LoVo (cell line): ENCODE measurements at regions not wholly inside any gene's neighbourhood (a gene's known extent, or its start where the extent isn't known, plus 50 kb on each side); places are given as distances from the start of the nearest gene placed in this dataset.

Experiments used
- DNase-seq: peaks from one replicate; pipeline ENCODE4 v3.0.0-alpha.2; 2016; ENCODE audit warnings: low spot score

DNA sequence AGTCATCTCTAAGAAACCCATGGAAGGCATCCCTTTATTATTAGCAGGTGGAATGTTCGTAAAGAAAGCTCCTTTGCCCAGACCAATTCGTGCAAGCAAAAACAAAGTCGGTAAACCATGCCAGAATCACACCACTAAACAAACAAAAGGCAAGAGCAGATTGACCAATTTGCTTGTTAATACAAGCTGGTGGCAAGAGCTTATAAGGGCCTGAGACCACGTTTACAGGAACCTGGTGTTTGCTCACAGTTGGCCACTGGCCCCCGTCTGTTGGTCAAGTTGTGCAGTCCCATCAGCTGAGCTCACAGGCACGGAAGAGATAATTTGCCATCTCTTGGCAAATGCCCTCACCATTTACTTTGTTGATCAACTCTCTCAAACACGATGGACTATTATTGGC lies 342.2 kb upstream of the MKI67 start:
- DNase-seq = no peak

GRCh38 chr10:128469515-128469914 lies 343.3 kb upstream of the MKI67 start:
- no peak for DNase-seq

- no peak for DNase-seq
Measured at GRCh38 chr10:128470321-128470965, 344.2 kb upstream of the MKI67 start.

GRCh38 chr10:128471151-128471550 lies 344.9 kb upstream of the MKI67 start:
- DNase-seq = no peak

DNA sequence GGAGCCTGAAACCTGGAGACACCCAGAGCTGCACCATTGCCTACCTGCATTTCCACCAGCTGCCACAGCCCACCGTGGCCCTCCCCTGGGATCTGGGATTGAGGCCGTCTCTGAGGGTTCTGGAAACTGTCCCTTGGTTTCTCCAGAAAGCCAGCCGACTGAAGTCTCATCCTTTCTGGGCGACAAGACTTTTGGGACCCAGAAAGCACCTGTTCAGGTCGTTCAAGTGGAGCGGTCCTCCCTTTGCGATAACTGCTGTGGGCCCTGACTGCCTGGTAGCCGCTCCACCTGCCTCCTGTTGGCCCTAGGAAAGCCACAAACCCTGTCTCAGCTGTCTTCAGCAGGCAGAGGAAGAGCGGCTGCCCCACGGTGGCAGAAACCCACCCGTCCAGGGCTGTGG lies 346.0 kb upstream of the MKI67 start:
- DNase-seq = no peak

GRCh38 chr10:128473396-128473795 lies 347.2 kb upstream of the MKI67 start:
- DNase-seq = no peak

DNA sequence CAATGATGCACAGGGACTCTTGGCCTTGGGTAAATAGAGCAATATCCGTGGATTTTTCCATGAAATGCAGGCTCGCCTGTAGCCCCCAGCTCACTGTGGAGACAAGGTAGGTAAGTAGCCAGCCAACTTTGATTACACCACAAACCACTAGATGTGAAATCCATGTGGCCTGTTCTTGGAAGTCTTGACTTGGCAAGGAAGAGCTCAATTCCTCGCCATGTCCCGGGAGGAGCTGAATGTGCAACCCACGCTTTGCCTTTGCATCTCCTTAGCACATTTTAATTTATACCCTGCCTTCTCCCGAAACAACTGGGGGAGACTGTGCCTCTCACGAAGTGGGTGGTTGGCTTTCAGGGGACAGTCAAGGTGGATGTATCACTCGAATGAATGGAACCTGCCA lies 347.7 kb upstream of the MKI67 start:
- no peak for DNase-seq

GRCh38 chr10:128474571-128474970 lies 348.3 kb upstream of the MKI67 start:
- DNase-seq = no peak

GRCh38 chr10:128475686-128476367 lies 349.6 kb upstream of the MKI67 start:
- DNase-seq = no peak

- DNase-seq = no peak
Measured at GRCh38 chr10:128476368-128476725, 350.1 kb upstream of the MKI67 start.

DNA sequence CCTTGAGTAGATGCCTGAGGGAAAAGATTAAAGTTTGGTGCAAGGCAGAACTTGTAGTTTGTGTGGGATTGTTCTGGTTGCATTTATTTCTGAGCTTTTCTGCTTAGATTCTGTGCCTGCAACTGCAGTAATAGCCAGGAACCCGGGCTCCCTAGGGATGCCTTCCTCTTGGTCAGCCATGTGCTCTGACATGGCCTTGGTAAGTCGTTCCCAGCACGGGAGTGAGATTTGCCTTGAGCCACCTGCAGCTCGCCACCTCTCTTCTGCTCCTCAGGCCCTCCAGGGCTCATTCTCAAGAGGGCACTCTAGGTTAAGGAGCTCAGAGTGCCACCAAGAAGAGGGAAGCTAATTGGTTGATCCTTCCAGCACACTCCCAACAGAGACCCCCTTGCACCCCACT lies 350.6 kb upstream of the MKI67 start:
- DNase-seq = no peak

- no peak for DNase-seq
Measured at GRCh38 chr10:128480601-128481000, 354.4 kb upstream of the MKI67 start.

DNA sequence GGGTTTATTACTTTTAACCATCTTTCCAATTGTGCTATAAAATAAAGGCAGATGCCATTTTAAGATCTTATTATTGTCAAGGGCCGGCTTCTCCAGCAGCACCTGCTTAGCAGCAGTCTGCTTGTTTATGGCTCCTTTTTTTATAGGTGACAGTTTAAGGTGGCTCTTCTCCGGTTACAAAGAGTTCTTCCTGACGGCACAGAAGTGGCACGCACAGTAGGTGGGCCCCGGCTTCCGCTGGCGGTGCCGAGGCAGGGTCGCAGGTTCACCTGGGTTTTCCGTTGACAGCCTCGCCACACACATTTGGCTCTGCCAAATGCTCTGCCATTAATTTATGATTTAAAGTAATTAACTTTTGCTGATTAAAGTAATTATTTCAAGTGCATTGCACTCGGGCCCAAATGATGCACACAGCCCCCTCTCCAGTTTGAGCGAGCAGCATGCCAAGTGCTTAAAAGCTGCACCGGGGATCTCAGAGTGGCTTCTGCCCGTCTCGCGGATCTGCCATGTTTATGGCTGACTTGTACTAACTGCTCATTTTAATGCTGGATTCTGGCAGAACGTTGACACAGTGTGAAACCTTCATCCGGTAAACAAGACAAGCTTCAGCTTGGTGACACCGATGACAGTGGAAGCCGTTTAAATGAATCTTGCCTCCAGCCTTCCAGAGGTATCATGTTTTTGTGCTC lies 355.1 kb upstream of the MKI67 start:
- DNase-seq = no peak

DNA sequence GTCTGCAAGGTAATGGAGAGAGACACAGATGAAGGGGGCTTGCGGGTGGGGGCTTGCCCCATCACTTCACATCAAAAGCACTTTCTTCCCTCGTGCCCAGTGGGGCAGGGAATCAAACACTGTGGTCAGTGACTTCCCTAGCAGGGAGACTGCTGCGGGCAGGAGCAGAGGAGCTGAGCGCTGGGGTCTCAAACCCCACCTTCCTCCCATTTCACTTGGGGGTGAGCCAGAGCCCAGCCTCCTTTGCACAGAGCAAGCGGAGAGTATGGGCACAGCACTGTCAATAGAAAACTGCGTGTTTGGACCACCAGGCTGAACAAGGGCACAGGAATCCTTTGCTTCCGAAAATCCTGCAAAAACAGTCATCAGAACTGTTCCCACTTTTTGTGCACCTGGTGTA lies 355.8 kb upstream of the MKI67 start:
- DNase-seq = no peak

GRCh38 chr10:128483216-128483615 lies 357.0 kb upstream of the MKI67 start:
- no peak for DNase-seq

- DNase-seq = no peak
Measured at GRCh38 chr10:128484041-128484440, 357.8 kb upstream of the MKI67 start.

- no peak for DNase-seq
Measured at GRCh38 chr10:128485701-128486235, 359.5 kb upstream of the MKI67 start.

DNA sequence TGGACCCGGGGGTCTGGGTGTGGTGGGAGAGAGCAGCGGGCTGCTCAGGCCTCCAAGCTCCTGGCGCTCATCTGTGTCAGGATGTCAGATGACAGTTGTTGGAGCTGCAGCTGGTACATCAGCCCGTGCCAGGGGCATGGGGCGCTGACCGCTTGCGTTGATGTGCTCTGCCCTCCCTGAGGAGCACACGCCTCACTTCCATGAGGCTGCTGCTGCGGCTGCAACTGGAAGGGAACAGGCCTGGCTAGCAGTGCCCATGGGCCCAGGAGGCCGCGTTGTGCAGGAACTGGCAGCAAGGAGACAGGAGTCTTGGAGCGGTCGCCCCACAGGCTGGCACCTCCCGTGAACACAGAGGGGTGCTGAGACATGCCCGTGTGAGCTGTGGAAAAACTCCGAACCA lies 361.3 kb upstream of the MKI67 start:
- no peak for DNase-seq

DNA sequence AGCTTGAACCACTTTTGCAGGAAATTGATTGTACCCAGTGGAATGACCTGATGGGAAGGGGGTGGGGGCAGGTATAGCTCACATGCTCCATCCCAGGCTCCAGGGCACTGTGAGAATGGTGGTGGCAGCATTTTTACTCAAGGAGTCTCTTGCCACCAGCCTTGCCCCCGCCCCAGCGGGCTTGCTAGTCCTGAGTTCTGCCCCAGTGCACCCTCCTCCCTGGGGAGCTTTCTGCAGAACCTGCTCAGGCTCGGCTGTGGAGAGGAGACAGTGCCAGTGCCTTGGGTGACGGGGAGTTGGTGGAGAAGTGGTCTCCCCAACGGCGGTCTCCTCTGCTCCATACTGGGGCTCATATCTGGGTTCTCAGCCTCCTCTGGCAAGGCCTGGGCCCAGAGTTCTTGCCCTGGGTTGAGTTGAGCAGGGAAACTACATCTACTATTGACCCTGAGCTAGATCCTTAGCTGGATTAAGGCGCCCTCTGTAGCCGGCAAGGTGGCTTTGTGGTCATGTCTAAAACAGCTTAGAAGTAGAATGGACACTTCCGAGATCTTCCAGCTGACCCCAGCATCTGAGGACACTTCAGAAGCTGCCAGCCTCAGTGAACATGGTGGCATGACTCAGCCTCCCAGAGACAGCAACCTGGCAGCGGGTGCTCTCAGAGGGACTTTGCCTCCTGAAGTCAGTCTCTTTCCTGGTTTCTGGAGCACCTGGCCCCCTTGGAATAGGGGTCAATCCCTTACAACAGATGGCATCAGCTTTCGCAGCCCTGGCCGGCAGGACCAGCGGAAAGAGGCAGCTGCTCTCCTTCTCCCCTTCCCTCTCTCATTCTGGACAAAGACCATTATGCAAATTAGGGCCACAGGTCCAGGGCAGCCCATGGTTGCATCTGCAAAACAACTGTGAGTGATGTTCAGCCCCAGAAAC lies 363.4 kb upstream of the MKI67 start:
- DNase-seq = no peak

GRCh38 chr10:128491686-128492085 lies 365.5 kb upstream of the MKI67 start:
- DNase-seq = no peak

GRCh38 chr10:128493811-128494210 lies 367.6 kb upstream of the MKI67 start:
- no peak for DNase-seq

- DNase-seq = no peak
Measured at GRCh38 chr10:128494665-128495064, 368.4 kb upstream of the MKI67 start.
